IPS DF 4.7 (cell line): ENCODE measurements at regions not wholly inside any gene's neighbourhood (a gene's known extent, or its start where the extent isn't known, plus 50 kb on each side); places are given as distances from the start of the nearest gene placed in this dataset.
"Not testable (repeated sequence)": the region's sequence is repeated elsewhere in the genome, so short reads cannot be mapped to it uniquely, and the experiment has no call there.

Source experiments
- DNase-seq: peaks from one replicate; pipeline ENCODE4 v3.0.0-alpha.2; 2013; ENCODE audit warnings: low spot score; ENCODE audit errors: extremely low read depth

DNA sequence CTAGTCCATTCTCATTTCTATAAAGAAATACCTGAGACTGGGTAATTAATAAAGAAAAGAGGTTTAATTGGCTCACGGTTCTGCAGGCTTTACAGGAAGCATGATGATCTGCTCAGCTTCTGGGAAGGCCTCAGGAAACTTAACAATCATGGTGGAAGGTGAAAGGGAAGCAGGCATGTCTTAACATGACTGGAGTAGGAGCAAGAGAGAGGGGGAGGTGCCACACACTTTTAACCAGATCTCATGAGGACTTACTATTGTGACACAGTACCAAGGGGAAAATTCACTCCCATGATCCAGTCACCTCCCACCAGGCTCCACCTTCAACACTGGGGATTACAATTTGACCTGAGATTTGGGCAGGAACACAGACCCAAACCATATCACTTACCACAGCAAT lies 310.1 kb downstream of the SH3GL2 start:
- not testable (repeated sequence) for DNase-seq

DNA sequence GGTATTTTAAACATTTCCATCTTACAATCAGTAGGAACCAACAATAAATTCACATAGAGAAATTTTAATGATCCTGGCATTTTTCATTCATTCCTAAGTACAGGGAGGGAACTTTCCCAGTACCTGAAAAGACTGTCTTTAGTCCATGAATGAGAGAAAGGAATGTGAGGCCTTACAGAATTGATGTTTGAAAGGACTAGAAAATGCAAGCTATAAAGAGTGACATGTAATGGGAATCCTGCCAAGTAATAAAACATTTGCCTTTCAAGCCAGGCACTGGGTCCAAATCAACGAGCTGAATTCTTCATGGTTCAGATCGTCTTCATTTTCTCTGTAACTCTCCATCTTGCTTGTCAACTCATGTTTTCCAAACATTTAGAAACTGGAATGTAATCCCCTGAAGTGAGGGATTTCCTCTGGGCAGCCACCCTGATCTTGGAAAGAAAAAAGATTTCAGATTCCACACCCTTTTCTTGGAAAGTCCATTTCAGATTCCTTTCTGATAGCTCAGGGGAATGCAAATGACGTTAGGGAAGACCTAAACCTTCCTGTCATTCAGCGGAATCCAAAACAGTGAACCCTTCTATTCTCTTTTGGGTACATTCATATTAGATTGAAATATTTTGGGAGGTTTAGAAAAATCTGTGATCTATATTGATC lies 315.8 kb downstream of the SH3GL2 start:
- DNase-seq: no peak

GRCh38 chr9:17900606-17901005 lies 321.7 kb downstream of the SH3GL2 start:
- DNase-seq: no peak

DNA sequence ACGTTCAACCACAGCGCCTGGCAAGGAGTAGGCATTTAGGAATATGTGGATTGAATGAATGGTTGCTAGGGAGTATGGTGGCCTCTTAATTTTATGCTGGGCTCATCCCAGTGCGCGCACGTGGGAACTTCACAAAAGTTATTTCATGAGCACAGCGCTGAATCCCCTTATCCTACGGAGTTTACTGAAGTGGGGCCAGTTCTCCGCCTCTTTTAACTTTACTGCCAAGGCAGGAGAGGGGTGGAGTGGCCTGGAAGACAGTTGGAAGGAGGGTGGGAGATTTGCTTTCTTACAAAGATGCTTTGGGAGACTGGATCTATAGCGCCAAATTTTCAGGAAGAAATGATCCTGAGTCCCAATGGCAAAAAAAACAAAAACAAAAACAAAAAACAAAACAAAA lies 326.5 kb downstream of the SH3GL2 start:
- DNase-seq: no peak

DNA sequence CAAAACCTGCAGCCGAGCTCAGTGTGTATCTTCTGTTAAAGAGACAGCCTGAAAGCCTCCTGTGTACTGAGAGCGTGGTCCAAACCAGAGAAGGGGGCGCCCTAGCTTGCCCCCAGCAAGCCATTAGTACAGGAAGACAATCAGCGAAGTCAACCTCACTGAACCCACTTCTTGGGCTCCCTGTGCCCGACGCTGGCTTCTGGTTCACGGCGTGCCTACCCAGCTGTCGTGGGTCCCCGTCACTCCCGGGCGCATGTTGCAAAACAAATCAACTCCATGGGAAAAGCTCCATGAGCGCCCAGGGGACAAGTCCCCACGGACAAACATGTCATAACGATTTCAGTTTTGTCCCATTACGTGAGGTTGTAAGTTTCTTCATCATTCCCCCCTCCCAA lies 326.9 kb downstream of the SH3GL2 start:
- no peak for DNase-seq

- DNase-seq: no peak
Measured at GRCh38 chr9:17906176-17906840, 327.4 kb downstream of the SH3GL2 start.

DNA sequence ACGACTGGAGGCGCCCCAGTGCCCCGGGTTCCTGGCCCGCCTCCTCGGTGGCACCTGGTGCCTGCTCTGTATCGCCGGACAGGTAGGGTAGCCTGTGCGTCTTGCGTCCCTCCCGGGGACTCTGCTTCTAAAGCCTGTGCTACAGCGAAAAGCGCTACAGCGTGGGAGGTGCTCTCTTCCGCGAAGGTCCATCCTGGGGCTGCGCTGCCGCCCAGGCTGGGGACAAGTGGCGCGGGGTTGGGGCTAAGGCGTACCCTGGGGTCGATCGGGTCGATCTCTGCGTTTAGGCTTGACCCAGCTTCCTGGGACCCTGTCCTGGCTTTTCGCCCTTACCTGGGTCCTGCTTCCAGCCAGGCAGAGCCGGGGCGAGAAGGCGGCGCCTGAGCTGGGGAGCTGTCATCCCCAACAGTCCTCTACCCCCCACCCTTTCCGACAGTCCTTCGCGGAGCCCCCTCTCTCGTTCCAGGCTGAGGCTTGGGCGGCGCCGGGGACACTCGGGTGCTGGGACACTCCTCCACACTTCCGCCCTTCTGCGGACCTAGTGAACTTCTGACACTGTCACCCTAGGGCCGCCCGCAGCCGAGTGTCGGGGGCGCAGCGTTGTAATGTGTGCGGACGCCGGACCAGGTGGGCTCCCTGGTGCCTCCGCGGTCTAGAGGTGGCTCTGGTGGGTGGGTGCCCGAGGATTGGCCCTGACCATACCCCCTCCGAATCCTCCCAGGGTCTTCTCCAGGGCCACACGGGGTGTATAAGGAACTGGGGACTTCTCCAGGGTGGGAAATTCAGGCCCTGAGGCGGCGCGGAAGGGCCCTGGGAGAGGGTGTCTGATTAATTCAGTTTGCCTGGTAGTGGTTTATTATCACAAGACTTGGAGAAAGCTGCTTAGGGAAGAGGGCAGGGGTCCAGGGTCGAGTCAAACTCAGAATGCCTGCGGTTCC lies 328.2 kb downstream of the SH3GL2 start:
- DNase-seq: no peak

GRCh38 chr9:17907779-17908508 lies 329.1 kb downstream of the SH3GL2 start:
- DNase-seq: no peak

- DNase-seq: no peak
Measured at GRCh38 chr9:17926246-17926645, 347.4 kb downstream of the SH3GL2 start.

GRCh38 chr9:17927616-17928015 lies 348.8 kb downstream of the SH3GL2 start:
- no peak for DNase-seq

DNA sequence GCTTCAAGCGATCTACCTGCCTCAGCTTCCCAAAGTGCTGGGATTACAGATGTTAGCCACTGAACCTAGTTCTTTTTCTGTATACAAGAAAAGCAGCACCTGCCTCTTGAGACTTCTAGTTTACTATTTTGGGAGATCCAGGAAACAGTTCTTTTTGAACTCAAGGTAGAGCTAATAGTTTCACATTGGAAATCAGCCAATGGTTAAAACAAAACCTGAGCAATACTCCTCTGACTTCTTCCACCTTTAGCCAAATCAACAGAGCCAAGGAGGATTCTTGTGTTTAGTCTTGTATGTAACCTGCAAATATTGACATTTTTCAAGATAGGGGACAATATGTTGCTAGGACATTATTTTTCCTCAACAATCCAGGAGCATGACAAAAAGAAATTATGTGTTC lies 349.4 kb downstream of the SH3GL2 start:
- DNase-seq: no peak

DNA sequence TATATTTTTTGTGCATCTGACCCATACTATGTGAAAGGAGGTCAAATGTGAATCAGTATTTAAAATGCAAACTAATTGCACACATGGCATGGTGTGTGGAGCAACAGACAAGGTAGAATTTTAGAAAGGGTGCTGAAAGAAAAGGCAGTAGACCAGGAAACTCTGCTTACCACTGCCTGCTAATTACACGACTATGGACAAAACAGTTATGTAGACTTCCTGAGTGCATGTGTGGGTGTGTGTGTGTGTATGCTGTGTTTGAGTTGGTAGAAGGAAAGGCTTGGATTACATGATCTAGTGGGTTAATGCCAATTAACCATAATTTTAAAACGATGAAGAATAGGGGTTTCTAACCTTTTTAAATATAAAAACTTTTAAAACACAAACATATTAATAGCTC lies 349.9 kb downstream of the SH3GL2 start:
- no peak for DNase-seq

- DNase-seq: no peak
Measured at GRCh38 chr9:17929506-17929905, 350.6 kb downstream of the SH3GL2 start.

DNA sequence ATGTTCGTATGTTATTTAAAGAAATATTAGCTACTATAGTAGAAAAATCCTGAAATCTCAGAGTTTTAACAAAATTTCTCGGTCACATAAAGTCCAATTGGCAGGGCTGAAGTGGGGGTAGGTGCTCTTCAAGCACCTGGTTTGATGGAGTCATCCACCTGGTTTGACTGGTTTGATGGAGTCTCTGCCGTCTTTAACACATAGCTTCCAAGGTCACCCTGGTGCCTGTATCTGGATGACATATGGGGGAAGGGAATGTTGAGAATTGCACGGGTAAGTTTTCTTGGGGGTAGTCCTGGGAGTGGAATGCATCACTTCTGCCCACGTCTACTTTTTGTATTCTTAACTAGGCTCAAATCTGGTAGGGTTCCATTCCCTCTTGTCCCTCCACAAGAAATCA lies 351.2 kb downstream of the SH3GL2 start:
- DNase-seq: no peak

- no peak for DNase-seq
Measured at GRCh38 chr9:17936365-17936764, 357.5 kb downstream of the SH3GL2 start.

DNA sequence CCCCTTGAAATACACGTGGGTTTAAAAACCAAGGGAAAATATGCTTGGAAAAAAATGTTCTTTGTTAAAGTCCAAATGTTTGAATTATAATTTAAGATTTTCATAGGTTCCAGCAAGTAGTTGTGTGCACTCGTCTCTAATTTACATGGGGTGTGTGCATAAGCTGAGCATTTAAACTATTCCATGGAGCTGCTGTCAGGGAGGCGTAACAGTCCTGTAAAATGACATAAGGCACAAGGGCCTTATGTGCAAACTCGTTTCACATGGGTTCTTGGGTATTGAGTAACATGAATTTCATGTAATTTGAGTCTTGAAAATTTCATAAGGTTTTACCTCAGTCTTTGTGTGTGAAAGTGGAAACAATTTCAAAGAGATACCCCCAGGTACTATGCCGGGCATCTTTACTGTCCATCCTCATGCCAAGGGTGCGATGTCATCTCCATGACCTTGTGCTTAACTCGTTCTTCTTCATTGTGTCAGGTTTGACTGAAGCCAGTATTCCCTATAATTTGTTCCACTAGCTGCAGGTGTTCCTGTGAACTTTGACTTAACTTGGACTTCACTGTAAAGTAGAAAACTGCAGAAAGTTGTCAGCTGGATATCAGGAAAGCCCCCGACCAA lies 359.3 kb downstream of the SH3GL2 start:
- DNase-seq: no peak

DNA sequence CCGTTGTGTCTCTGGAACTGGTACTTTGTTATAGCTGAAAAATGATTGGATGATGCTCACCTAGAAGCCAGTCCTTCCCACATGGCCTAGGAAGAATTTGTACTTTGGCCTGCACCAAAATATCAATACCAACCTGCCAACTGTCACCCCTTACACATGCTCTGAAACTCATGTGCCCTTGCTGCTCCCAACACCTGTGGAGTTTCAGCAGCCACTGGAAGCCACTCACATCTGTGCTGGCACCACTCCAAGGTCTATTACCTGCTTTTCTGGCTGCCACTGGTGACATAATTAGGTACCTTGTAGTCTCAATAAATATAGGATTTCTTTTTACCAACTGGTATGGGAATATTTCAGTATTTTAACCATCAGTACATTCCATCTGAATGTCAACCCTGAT lies 363.6 kb downstream of the SH3GL2 start:
- no peak for DNase-seq

DNA sequence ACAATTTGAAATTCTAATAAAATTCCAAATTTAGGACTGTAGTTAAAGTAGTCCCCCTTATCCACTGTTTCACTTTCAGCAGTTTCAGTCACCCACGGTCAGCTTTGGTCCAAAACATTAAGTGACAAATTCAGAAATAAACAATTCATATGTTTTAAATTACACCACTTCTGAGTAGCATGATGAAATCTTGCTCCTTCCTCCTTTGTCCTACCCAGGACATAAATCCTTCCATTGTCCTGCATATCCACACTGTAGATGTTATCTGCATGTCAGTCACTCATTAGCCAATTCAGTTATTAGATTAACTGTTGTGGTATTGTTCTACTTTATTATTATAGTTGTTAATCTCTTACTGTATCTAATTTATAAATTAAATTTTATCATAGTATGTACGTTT lies 376.5 kb downstream of the SH3GL2 start:
- no peak for DNase-seq

DNA sequence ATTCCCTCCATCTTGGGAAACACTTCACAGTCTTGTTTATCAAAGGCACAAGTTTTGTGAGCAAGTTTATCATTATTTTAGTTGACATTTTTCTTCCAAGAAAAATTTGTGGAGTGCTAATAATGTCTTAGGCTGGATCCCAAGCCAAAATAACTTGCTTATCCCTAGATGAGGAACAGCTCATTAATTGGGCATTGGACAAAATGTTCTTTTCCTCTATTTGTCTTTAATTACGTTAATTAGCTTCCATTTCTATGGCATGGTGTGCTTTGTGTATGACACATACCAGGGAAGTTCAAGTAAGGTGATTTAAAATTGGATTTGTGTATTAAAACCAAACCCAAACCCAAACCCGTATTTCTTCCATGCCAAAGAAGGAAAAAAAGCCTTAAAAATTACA lies 379.5 kb downstream of the SH3GL2 start:
- DNase-seq: no peak

GRCh38 chr9:17962747-17963146 lies 383.9 kb downstream of the SH3GL2 start:
- no peak for DNase-seq

GRCh38 chr9:17963498-17963897 lies 384.6 kb downstream of the SH3GL2 start:
- DNase-seq: no peak
